GM19438 (cell line): ENCODE measurements at regions not wholly inside any gene's neighbourhood (a gene's known extent, or its start where the extent isn't known, plus 50 kb on each side); places are given as distances from the start of the nearest gene placed in this dataset.
A peak's percentile ranks its signal among the peaks of the same experiment; 100 is the strongest.
"Not testable (repeated sequence)": the region's sequence is repeated elsewhere in the genome, so short reads cannot be mapped to it uniquely, and the experiment has no call there.

Source experiments
- ATAC-seq: cut with Tn5 transposase; IDR thresholded peaks from one replicate; pipeline ENCODE4 v1.9.1; 2021; ENCODE audit warnings: low read depth; ENCODE audit not compliant: unreplicated experiment

GRCh38 chr5:158013303-158013702 is 154.4 kb upstream of the CLINT1 start:
- no peak for ATAC-seq

- ATAC-seq: no peak
Observed at GRCh38 chr5:158011422-158011821, 152.5 kb upstream of the CLINT1 start.

- no peak for ATAC-seq
Observed at GRCh38 chr5:158010831-158011230, 151.9 kb upstream of the CLINT1 start.

GRCh38 chr5:158007336-158007735 is 148.4 kb upstream of the CLINT1 start:
- ATAC-seq: no peak

GRCh38 chr5:157999696-158000095 is 140.8 kb upstream of the CLINT1 start:
- no peak for ATAC-seq

- no peak for ATAC-seq
Observed at GRCh38 chr5:157997991-157998504, 139.1 kb upstream of the CLINT1 start.

- peak; percentile 85 for ATAC-seq
Observed at GRCh38 chr5:157994906-157995519, 136.1 kb upstream of the CLINT1 start.

- ATAC-seq: no peak
Observed at GRCh38 chr5:157993986-157994691, 135.2 kb upstream of the CLINT1 start.

- ATAC-seq: no peak
Observed at GRCh38 chr5:157993201-157993600, 134.3 kb upstream of the CLINT1 start.

- no peak for ATAC-seq
Observed at GRCh38 chr5:157990583-157991181, 131.7 kb upstream of the CLINT1 start.

GRCh38 chr5:157989296-157989695 is 130.4 kb upstream of the CLINT1 start:
- ATAC-seq: no peak

GRCh38 chr5:157987259-157987658 is 128.3 kb upstream of the CLINT1 start:
- no peak for ATAC-seq

GRCh38 chr5:157986431-157986990 is 127.6 kb upstream of the CLINT1 start:
- ATAC-seq: no peak

GRCh38 chr5:157984611-157985010 is 125.7 kb upstream of the CLINT1 start:
- no peak for ATAC-seq

- no peak for ATAC-seq
Observed at GRCh38 chr5:157983906-157984551, 125.1 kb upstream of the CLINT1 start.

- ATAC-seq: no peak
Observed at GRCh38 chr5:157978061-157978460, 119.1 kb upstream of the CLINT1 start.

- no peak for ATAC-seq
Observed at GRCh38 chr5:157976429-157976828, 117.5 kb upstream of the CLINT1 start.

GRCh38 chr5:157972579-157972978 is 113.6 kb upstream of the CLINT1 start:
- ATAC-seq: no peak

- ATAC-seq: no peak
Observed at GRCh38 chr5:157971571-157972216, 112.7 kb upstream of the CLINT1 start.

- ATAC-seq: not testable (repeated sequence)
Observed at GRCh38 chr5:157968570-157968969, 109.6 kb upstream of the CLINT1 start.
